CD4-positive, alpha-beta T cell (primary cell): ENCODE measurements at regions not wholly inside any gene's neighbourhood (a gene's known extent, or its start where the extent isn't known, plus 50 kb on each side); places are given as distances from the start of the nearest gene placed in this dataset.

Experiments used
- ATAC-seq: fragments of 200-7000 bp; cut with Tn5 transposase; one replicate; pipeline ENCODE4 v1.10.0; 2022; ENCODE audit warnings: mild to moderate bottlenecking; ENCODE audit not compliant: poor library complexity
- CTCF ChIA-PET: fragments of 350-600 bp; sonication (Branson Sonifier 250); formaldehyde crosslinking; loops from one replicate; lab custom pipeline; 2021; ENCODE audit warnings: antibody characterized with exemption, inconsistent platforms; lab: Charles Lee
- POLR2A ChIA-PET: fragments of 350-600 bp; sonication (Branson Sonifier 250); formaldehyde crosslinking; loops from one replicate; lab custom pipeline; 2021; ENCODE audit warnings: antibody characterized with exemption, inconsistent platforms; lab: Charles Lee
- DNase-seq, 14 experiments: peaks; one replicate each; pipeline ENCODE4 v3.0.0-alpha.2; 2013 to 2020; ENCODE audit warnings: mixed read lengths in 2 of 14
- H3K27ac ChIP-seq, 2 donors: one replicate each; pipeline versions ENCODE4 v1.5.1 to v1.7.0; 2013; ENCODE audit warnings: low read length in 2 of 2, low read depth in 1 of 2, mild to moderate bottlenecking in 1 of 2
- H3K27me3 ChIP-seq, 2 experiments: 1 replicate in 1 of 2; 2 replicates in 1 of 2; pipeline versions ENCODE4 v1.6.1 to v1.7.0; 2013; ENCODE audit warnings: low read length in 2 of 2, control low read depth in 1 of 2, mild to moderate bottlenecking in 1 of 2, moderate library complexity in 1 of 2; ENCODE audit not compliant: insufficient read depth in 2 of 2, control insufficient read depth in 1 of 2
- H3K36me3 ChIP-seq: one replicate; pipeline ENCODE4 v1.6.1; 2013; ENCODE audit warnings: low read length, control low read depth; ENCODE audit not compliant: insufficient read depth
- H3K4me1 ChIP-seq: one replicate; pipeline ENCODE4 v1.6.1; 2013; ENCODE audit warnings: low read length, control low read depth; ENCODE audit not compliant: insufficient read depth
- H3K4me3 ChIP-seq: one replicate; pipeline ENCODE4 v1.5.1; 2013; ENCODE audit warnings: mild to moderate bottlenecking, low read length, moderate library complexity
- H3K9me3 ChIP-seq, 2 experiments: 1 replicate in 1 of 2; 2 replicates in 1 of 2; pipeline versions ENCODE4 v1.6.1 to v1.7.0; 2013; ENCODE audit warnings: low read length in 2 of 2, mild to moderate bottlenecking in 2 of 2, control low read depth in 1 of 2, moderate library complexity in 1 of 2; ENCODE audit not compliant: control insufficient read depth in 1 of 2, insufficient read depth in 1 of 2
- H3K27ac Mint-ChIP-seq: one replicate; pipeline ENCODE4 v1.8.0; 2020; ENCODE audit warnings: mixed read lengths
- H3K27me3 Mint-ChIP-seq: one replicate; pipeline ENCODE4 v1.8.0; 2021; ENCODE audit warnings: mixed read lengths
- H3K36me3 Mint-ChIP-seq: one replicate; pipeline ENCODE4 v1.8.0; 2021; ENCODE audit warnings: low read depth, mixed read lengths
- H3K4me1 Mint-ChIP-seq: one replicate; pipeline ENCODE4 v1.8.0; 2021; ENCODE audit warnings: low read depth, mixed read lengths
- H3K4me3 Mint-ChIP-seq: one replicate; pipeline ENCODE4 v1.8.0; 2020; ENCODE audit warnings: mild to moderate bottlenecking, mixed read lengths
- H3K9me3 Mint-ChIP-seq: one replicate; pipeline ENCODE4 v1.8.0; 2020; ENCODE audit warnings: mixed read lengths
- CTCF ChIP-seq: fragments of 200-600 bp; IDR thresholded peaks from one replicate; pipeline ENCODE4 v1.8.0; 2022; ENCODE audit warnings: antibody characterized with exemption, mild to moderate bottlenecking
- intact Hi-C, 2 experiments: fragments of 100-400 bp; cut with DNase I in 1 of 2; cut with micrococcal nuclease in 1 of 2; formaldehyde crosslinking; loops; one replicate each; pipeline versions ENCODE4 v1.15.1 to v1.9.0; 2023 to 2025; cut with DNase I, micrococcal nuclease

GRCh38 chr12:114287821-114288525 is 118.0 kb downstream of the TBX5 start:
- ChIA-PET POLR2A (no interaction called here), CTCF (no interaction called here)
- ATAC-seq (no peak), DNase-seq (no peak)
- no peak overlapping the region for H3K27ac Mint-ChIP-seq
- no peaks in the 10 kb centered on the region for H3K4me1 ChIP-seq
- no peaks in the 10 kb centered on the region for H3K27me3 ChIP-seq
- no peaks in the 10 kb centered on the region for H3K9me3 ChIP-seq
- intact Hi-C loops, result no loop called here
- no peaks in the 10 kb centered on the region for H3K4me1 Mint-ChIP-seq
- TF ChIP-seq CTCF, result no peak
- no peak overlapping the region for H3K4me3 Mint-ChIP-seq
- H3K36me3 ChIP-seq, result no peaks in the 10 kb centered on the region
- no peak overlapping the region for H3K4me3 ChIP-seq
- H3K9me3 Mint-ChIP-seq, result peaks cover 5% of the 10 kb centered on the region
- H3K27ac ChIP-seq, result no peak overlapping the region
- H3K27me3 Mint-ChIP-seq, result peaks cover 22% of the 10 kb centered on the region
- H3K36me3 Mint-ChIP-seq, result no peaks in the 10 kb centered on the region

GRCh38 chr12:114286145-114286544 is 119.8 kb downstream of the TBX5 start:
- DNase-seq, result no peak
- H3K36me3 Mint-ChIP-seq, result no peaks in the 10 kb centered on the region
- H3K4me3 Mint-ChIP-seq, result no peak overlapping the region
- H3K27me3 Mint-ChIP-seq, result peaks cover 22% of the 10 kb centered on the region
- no peaks in the 10 kb centered on the region for H3K9me3 ChIP-seq
- no peak overlapping the region for H3K27ac ChIP-seq
- no peak overlapping the region for H3K27ac Mint-ChIP-seq
- H3K4me1 ChIP-seq, result no peaks in the 10 kb centered on the region
- ChIA-PET CTCF (no interaction called here), POLR2A (no interaction called here)
- no peak for TF ChIP-seq CTCF
- no peak for ATAC-seq
- H3K4me1 Mint-ChIP-seq, result no peaks in the 10 kb centered on the region
- H3K27me3 ChIP-seq, result no peaks in the 10 kb centered on the region
- peaks cover 3% of the 10 kb centered on the region for H3K9me3 Mint-ChIP-seq
- intact Hi-C loops, result no loop called here
- H3K36me3 ChIP-seq, result no peaks in the 10 kb centered on the region
- H3K4me3 ChIP-seq, result no peak overlapping the region

GRCh38 chr12:114285554-114285953 is 120.4 kb downstream of the TBX5 start:
- TF ChIP-seq CTCF, result no peak

More at GRCh38 chr12:114285554-114285953, 120.4 kb downstream of the TBX5 start:
- Histone ChIP-seq H3K4me3 (no peak overlapping the region), H3K4me1 (no peaks in the 10 kb centered on the region), H3K36me3 (no peaks in the 10 kb centered on the region), H3K9me3 (no peaks in the 10 kb centered on the region), H3K27me3 (no peaks in the 10 kb centered on the region), H3K27ac (no peak overlapping the region)
- ChIA-PET POLR2A (no interaction called here), CTCF (no interaction called here)
- H3K9me3 Mint-ChIP-seq, result peaks cover 3% of the 10 kb centered on the region
- no peak overlapping the region for H3K4me3 Mint-ChIP-seq
- ATAC-seq, result no peak
- H3K27ac Mint-ChIP-seq, result no peak overlapping the region
- DNase-seq, result no peak
- peaks cover 22% of the 10 kb centered on the region for H3K27me3 Mint-ChIP-seq
- H3K4me1 Mint-ChIP-seq, result no peaks in the 10 kb centered on the region
- intact Hi-C loops, result no loop called here
- H3K36me3 Mint-ChIP-seq, result no peaks in the 10 kb centered on the region
